HEK293T (cell line): ENCODE measurements at regions not wholly inside any gene's neighbourhood (a gene's known extent, or its start where the extent isn't known, plus 50 kb on each side); places are given as distances from the start of the nearest gene placed in this dataset.

Experiments
- CTCF ChIA-PET: fragments of 350-600 bp; formaldehyde crosslinking; extraction: SDS; loops from one replicate; lab custom pipeline; 2021; ENCODE audit warnings: antibody characterized with exemption, inconsistent platforms; lab: Yijun Ruan, JAX
- POLR2A ChIA-PET: fragments of 350-600 bp; formaldehyde crosslinking; extraction: SDS; loops from one replicate; lab custom pipeline; 2020; ENCODE audit warnings: antibody characterized with exemption, inconsistent platforms; lab: Yijun Ruan, JAX
- DNase-seq: peaks from one replicate; pipeline ENCODE4 v3.0.0; 2012; ENCODE audit warnings: mixed read lengths; ENCODE audit errors: extremely low spot score
- ARNT ChIP-seq: fragments of 450-650 bp; IDR thresholded peaks from 2 replicates; pipeline ENCODE4 v1.6.1; 2017; ENCODE audit warnings: mild to moderate bottlenecking
- BHLHE40 ChIP-seq: fragments of 450-650 bp; IDR thresholded peaks from 2 replicates; pipeline ENCODE4 v1.6.1; 2016; ENCODE audit warnings: mild to moderate bottlenecking, moderate library complexity, borderline replicate concordance
- CTBP1 ChIP-seq: fragments of 450-650 bp; IDR thresholded peaks from 2 replicates; pipeline ENCODE4 v1.6.1; 2016; ENCODE audit warnings: borderline replicate concordance
- ELF4 ChIP-seq: fragments of 450-650 bp; IDR thresholded peaks from 2 replicates; pipeline ENCODE4 v1.6.1; 2017; ENCODE audit warnings: antibody characterized with exemption
- FOXA1 ChIP-seq: fragments of 450-650 bp; IDR thresholded peaks from 2 replicates; pipeline ENCODE4 v1.6.1; 2016; ENCODE audit warnings: mild to moderate bottlenecking
- FOXK2 ChIP-seq: fragments of 450-650 bp; IDR thresholded peaks from 2 replicates; pipeline ENCODE4 v1.6.1; 2016; ENCODE audit warnings: mild to moderate bottlenecking
- FOXM1 ChIP-seq: fragments of 450-650 bp; IDR thresholded peaks from 2 replicates; pipeline ENCODE4 v1.6.1; 2017; ENCODE audit warnings: mild to moderate bottlenecking, borderline replicate concordance
- HDGF ChIP-seq: fragments of 450-650 bp; IDR thresholded peaks from 2 replicates; pipeline ENCODE4 v1.6.1; 2017; ENCODE audit warnings: antibody characterized with exemption, borderline replicate concordance
- L3MBTL2 ChIP-seq: fragments of 450-650 bp; conservative IDR thresholded peaks from 2 replicates; pipeline ENCODE4 v1.6.1; 2016; ENCODE audit warnings: mild to moderate bottlenecking
- LEF1 ChIP-seq: fragments of 450-650 bp; IDR thresholded peaks from 2 replicates; pipeline ENCODE4 v1.6.1; 2017; ENCODE audit warnings: mild to moderate bottlenecking, borderline replicate concordance
- NFRKB ChIP-seq: fragments of 450-650 bp; IDR thresholded peaks from 2 replicates; pipeline ENCODE4 v1.6.1; 2016; ENCODE audit warnings: mild to moderate bottlenecking, moderate library complexity
- PKNOX1 ChIP-seq: fragments of 450-650 bp; IDR thresholded peaks from 2 replicates; pipeline ENCODE4 v1.6.1; 2016
- SP1 ChIP-seq: fragments of 450-650 bp; IDR thresholded peaks from 2 replicates; pipeline ENCODE4 v1.6.1; 2017
- SUZ12 ChIP-seq: fragments of 450-650 bp; IDR thresholded peaks from 2 replicates; pipeline ENCODE4 v1.6.1; 2016; ENCODE audit warnings: mild to moderate bottlenecking
- TARDBP ChIP-seq: fragments of 450-650 bp; IDR thresholded peaks from 2 replicates; pipeline ENCODE4 v1.6.1; 2016
- ZNF384 ChIP-seq: fragments of 450-650 bp; IDR thresholded peaks from 2 replicates; pipeline ENCODE4 v1.6.1; 2016

GRCh38 chr11:101775033-101775432 lies 139.8 kb upstream of the CEP126 start:
- ChIA-PET CTCF (interaction anchor here (1.2 kb wide), 1 partner anchor 26 kb away, joined by 3 read pairs; no protein-coding TSS in a partner anchor), POLR2A (no interaction called here)
- no peak for DNase-seq
- TF ChIP-seq FOXM1 (no peak), LEF1 (no peak), ARNT (no peak), L3MBTL2 (no peak), CTBP1 (no peak), FOXK2 (no peak), BHLHE40 (no peak), TARDBP (no peak), NFRKB (no peak), ZNF384 (no peak), SP1 (no peak), ELF4 (no peak), SUZ12 (no peak), HDGF (no peak), PKNOX1 (no peak), FOXA1 (no peak)

- TF ChIP-seq PKNOX1, result no peak
- no peak for TF ChIP-seq CTBP1
- TF ChIP-seq SP1, result no peak
- no peak for TF ChIP-seq SUZ12
- no peak for TF ChIP-seq HDGF
- no peak for TF ChIP-seq ZNF384
- TF ChIP-seq ELF4, result no peak
- TF ChIP-seq BHLHE40, result no peak
- TF ChIP-seq TARDBP, result no peak
- TF ChIP-seq FOXK2, result no peak
- TF ChIP-seq FOXA1, result no peak
- no peak for TF ChIP-seq L3MBTL2
- no peak for TF ChIP-seq FOXM1
- TF ChIP-seq ARNT, result no peak
- no peak for TF ChIP-seq NFRKB
- no peak for TF ChIP-seq LEF1
- POLR2A ChIA-PET, result no interaction called here
- CTCF ChIA-PET, result no interaction called here
- DNase-seq, result no peak
Observed at GRCh38 chr11:101770648-101771047, 144.2 kb upstream of the CEP126 start.

GRCh38 chr11:101765932-101766331 lies 148.9 kb upstream of the CEP126 start:
- TF ChIP-seq CTBP1, result no peak
- TF ChIP-seq FOXM1, result no peak
- TF ChIP-seq SP1, result no peak
- TF ChIP-seq ELF4, result no peak
- no peak for TF ChIP-seq NFRKB
- no peak for TF ChIP-seq ZNF384
- TF ChIP-seq FOXK2, result no peak
- TF ChIP-seq BHLHE40, result no peak
- no peak for TF ChIP-seq LEF1
- no peak for TF ChIP-seq ARNT
- TF ChIP-seq PKNOX1, result no peak
- TF ChIP-seq FOXA1, result no peak
- no peak for TF ChIP-seq L3MBTL2
- POLR2A ChIA-PET, result no interaction called here
- CTCF ChIA-PET, result no interaction called here
- DNase-seq, result no peak

GRCh38 chr11:101759771-101760450 lies 154.9 kb upstream of the CEP126 start:
- ChIA-PET CTCF (interaction anchor here (0.6 to 1.3 kb wide), 3 partner anchors 10 to 262 kb away, joined by 3 to 4 read pairs (median 3); no protein-coding TSS in a partner anchor), POLR2A (no interaction called here)
- no peak for DNase-seq
- no peak for TF ChIP-seq LEF1
- no peak for TF ChIP-seq FOXM1
- no peak for TF ChIP-seq CTBP1
- no peak for TF ChIP-seq BHLHE40
- no peak for TF ChIP-seq FOXK2
- no peak for TF ChIP-seq ELF4
- TF ChIP-seq ZNF384, result no peak
- no peak for TF ChIP-seq SUZ12
- TF ChIP-seq L3MBTL2, result no peak
- TF ChIP-seq ARNT, result no peak
- TF ChIP-seq HDGF, result no peak
- no peak for TF ChIP-seq SP1
- TF ChIP-seq TARDBP, result no peak
- no peak for TF ChIP-seq PKNOX1
- TF ChIP-seq FOXA1, result no peak
- TF ChIP-seq NFRKB, result no peak

GRCh38 chr11:101757741-101758140 lies 157.1 kb upstream of the CEP126 start:
- ChIA-PET CTCF (no interaction called here), POLR2A (no interaction called here)
- DNase-seq, result no peak
- TF ChIP-seq TARDBP, result no peak
- TF ChIP-seq HDGF, result no peak
- TF ChIP-seq FOXM1, result no peak
- TF ChIP-seq BHLHE40, result no peak
- TF ChIP-seq LEF1, result no peak
- TF ChIP-seq L3MBTL2, result no peak
- no peak for TF ChIP-seq ZNF384
- no peak for TF ChIP-seq NFRKB
- TF ChIP-seq ELF4, result no peak
- TF ChIP-seq PKNOX1, result no peak
- no peak for TF ChIP-seq SP1
- no peak for TF ChIP-seq ARNT
- no peak for TF ChIP-seq CTBP1
